Calu3 (cell line): ENCODE measurements at regions not wholly inside any gene's neighbourhood (a gene's known extent, or its start where the extent isn't known, plus 50 kb on each side); places are given as distances from the start of the nearest gene placed in this dataset.

ENCODE experiments used
- BruUV-seq: library from RNA; stranded (reverse); fragments of 400-500 nt; replicated peaks from 2 replicates; lab custom pipeline; 2021; lab: Mats Ljungman, UMichigan
- CTCF ChIA-PET: fragments of 300-600 bp; sonication (Branson Sonifier 250); formaldehyde crosslinking; loops from one replicate; lab custom pipeline; 2022; ENCODE audit warnings: antibody characterized with exemption; lab: Charles Lee
- DNase-seq: peaks from one replicate; pipeline ENCODE4 v3.0.0; 2022
- H3K27ac Mint-ChIP-seq: one replicate; pipeline ENCODE4 v1.8.0; 2022; ENCODE audit warnings: mixed read lengths; ENCODE audit not compliant: unreplicated experiment
- H3K27me3 Mint-ChIP-seq: one replicate; pipeline ENCODE4 v1.8.0; 2022; ENCODE audit warnings: mixed read lengths; ENCODE audit not compliant: unreplicated experiment
- H3K36me3 Mint-ChIP-seq: one replicate; pipeline ENCODE4 v1.8.0; 2022; ENCODE audit warnings: mild to moderate bottlenecking, moderate library complexity, mixed read lengths; ENCODE audit not compliant: insufficient read depth, unreplicated experiment
- H3K4me1 Mint-ChIP-seq: one replicate; pipeline ENCODE4 v1.8.0; 2022; ENCODE audit warnings: mild to moderate bottlenecking, low read depth, mixed read lengths; ENCODE audit not compliant: unreplicated experiment
- H3K4me3 Mint-ChIP-seq: one replicate; pipeline ENCODE4 v1.8.0; 2022; ENCODE audit warnings: mild to moderate bottlenecking, low read depth, moderate library complexity, mixed read lengths; ENCODE audit not compliant: unreplicated experiment
- H3K9me3 Mint-ChIP-seq: one replicate; pipeline ENCODE4 v1.8.0; 2022; ENCODE audit warnings: low read depth, mixed read lengths; ENCODE audit not compliant: unreplicated experiment
- intact Hi-C: fragments of 100-400 bp; cut with micrococcal nuclease; formaldehyde crosslinking; loops from one replicate; pipeline ENCODE4 v1.10.0; 2022; ENCODE audit not compliant: unreplicated experiment
- TF ChIP-seq, protein P1 (sequence below): fragments of 200-600 bp; IDR thresholded peaks from one replicate; pipeline ENCODE4 v1.8.0; 2022; ENCODE audit warnings: antibody characterized with exemption; ENCODE audit not compliant: unreplicated experiment

DNA sequence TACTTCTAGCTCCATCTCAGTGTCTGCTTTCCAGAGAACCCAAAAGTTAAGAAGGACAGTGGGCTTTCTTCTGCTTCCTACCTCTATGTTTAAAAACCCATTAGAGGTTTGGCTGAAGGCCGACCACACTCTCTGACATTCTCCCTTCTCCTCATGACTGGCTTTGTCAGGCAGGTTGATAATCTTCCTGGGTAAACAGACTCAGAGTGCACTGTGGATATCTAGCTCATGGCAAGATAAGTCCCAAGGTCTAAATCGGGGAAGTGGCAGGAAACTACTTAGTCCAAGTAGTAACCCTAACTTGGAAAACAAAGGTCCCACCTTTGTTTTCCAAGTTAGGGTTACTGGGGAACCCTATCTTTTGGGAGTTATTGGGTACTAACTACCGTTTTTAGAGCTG lies 161.9 kb upstream of the SPAG17 start:
- Mint-ChIP-seq H3K36me3 (no peaks in the 10 kb centered on the region), H3K4me3 (no peak overlapping the region), H3K4me1 (no peaks in the 10 kb centered on the region), H3K9me3 (peaks cover 4% of the 10 kb centered on the region), H3K27ac (no peak overlapping the region), H3K27me3 (no peaks in the 10 kb centered on the region)
- no TSS peak for BruUV-seq
- CTCF ChIA-PET = no interaction called here
- TF ChIP-seq, protein P1, sequence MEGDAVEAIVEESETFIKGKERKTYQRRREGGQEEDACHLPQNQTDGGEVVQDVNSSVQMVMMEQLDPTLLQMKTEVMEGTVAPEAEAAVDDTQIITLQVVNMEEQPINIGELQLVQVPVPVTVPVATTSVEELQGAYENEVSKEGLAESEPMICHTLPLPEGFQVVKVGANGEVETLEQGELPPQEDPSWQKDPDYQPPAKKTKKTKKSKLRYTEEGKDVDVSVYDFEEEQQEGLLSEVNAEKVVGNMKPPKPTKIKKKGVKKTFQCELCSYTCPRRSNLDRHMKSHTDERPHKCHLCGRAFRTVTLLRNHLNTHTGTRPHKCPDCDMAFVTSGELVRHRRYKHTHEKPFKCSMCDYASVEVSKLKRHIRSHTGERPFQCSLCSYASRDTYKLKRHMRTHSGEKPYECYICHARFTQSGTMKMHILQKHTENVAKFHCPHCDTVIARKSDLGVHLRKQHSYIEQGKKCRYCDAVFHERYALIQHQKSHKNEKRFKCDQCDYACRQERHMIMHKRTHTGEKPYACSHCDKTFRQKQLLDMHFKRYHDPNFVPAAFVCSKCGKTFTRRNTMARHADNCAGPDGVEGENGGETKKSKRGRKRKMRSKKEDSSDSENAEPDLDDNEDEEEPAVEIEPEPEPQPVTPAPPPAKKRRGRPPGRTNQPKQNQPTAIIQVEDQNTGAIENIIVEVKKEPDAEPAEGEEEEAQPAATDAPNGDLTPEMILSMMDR = no peak
- no peak for DNase-seq
- intact Hi-C loops = no loop called here

DNA sequence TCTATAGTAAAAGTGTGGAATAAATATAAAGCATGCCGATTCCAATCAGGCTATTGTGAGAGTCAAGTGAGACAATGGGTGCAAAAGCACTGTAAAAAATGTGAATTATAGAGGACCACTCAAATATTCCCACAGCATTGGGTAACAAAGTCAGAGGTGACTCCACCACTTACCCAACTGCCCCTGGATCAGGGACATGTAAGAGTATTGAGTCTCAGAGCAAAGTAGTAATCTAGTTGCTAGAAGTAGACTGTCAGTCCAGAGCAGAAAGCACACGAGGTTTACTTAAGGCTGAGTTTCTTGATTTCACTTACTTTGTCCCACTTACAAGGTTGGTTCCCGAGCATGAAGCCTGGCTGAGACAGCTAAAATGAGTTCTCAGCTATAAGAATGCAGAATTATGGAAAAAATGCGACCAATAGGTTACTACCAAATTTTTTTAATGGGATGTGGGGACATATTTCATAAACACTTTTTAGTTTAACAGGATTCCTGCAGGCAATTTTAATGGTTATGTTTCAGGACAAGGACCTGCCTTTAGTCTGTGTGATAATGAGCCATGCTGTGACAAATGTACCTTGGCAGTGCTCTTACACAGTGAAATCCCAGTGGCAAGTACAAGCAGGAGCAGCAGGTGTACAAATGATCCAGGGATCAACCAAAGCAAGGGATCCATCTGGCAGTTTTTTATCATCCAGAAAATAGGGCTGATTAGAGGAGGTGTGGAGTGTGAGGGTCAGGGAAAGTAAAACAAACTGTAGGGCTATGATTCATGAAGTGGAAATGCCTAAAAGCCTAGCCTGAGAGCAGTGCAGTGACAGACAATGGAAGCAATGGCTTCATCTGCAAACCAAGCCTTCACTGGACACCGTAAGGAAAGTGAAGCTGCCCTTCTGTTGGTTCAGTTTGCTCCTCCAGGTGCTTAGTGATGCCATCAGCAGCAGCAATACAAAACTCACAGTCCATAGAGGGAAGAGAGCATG lies 156.2 kb upstream of the SPAG17 start:
- Mint-ChIP-seq H3K4me3 (no peak overlapping the region), H3K27ac (no peak overlapping the region), H3K27me3 (no peaks in the 10 kb centered on the region), H3K4me1 (no peaks in the 10 kb centered on the region), H3K36me3 (peaks cover 8% of the 10 kb centered on the region), H3K9me3 (peaks cover 3% of the 10 kb centered on the region)
- intact Hi-C loops = no loop called here
- TF ChIP-seq, protein P1 = no peak
- no peak for DNase-seq
- CTCF ChIA-PET = no interaction called here
- BruUV-seq = no TSS peak

DNA sequence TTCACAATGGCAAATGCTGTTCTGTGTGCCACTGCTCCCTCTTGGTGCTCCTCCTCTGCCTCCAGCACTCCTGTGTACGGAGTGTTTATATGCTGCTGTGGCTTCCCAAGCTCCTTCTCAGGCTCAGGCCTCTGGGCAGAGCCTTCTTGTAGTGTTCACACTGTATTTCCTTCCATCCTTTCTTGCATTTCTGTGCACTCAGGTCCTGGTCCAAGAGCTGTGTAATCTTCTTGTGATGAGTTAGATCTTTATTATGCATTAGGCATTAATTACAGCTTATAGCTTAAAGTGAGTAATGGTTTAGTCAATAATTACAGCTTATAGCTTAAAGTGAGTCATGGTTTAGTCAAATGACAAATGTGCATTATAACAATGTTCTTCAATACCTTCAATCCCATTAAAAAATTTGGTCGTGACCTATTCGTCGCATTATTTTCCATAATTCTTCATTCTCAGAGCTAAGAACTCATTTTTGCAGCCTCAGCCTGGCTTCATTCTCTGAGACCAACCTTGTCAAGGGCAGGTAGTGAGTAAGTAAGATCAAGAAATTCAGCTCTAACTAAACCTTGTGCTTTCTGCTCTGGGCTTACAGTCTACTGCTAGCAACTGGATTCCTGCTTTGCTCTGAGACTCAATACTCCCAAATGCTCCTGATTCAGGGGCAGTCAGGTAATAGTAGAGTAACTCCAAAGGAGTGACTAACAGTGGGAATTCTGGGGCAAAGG lies 154.5 kb upstream of the SPAG17 start:
- H3K9me3 Mint-ChIP-seq = peaks cover 5% of the 10 kb centered on the region
- DNase-seq = no peak
- intact Hi-C loops = no loop called here
- H3K27ac Mint-ChIP-seq = no peak overlapping the region
- H3K4me3 Mint-ChIP-seq = no peak overlapping the region
- CTCF ChIA-PET = no interaction called here
- H3K4me1 Mint-ChIP-seq = no peaks in the 10 kb centered on the region
- BruUV-seq = no TSS peak
- H3K36me3 Mint-ChIP-seq = peaks cover 8% of the 10 kb centered on the region
- no peaks in the 10 kb centered on the region for H3K27me3 Mint-ChIP-seq
- TF ChIP-seq, protein P1 = no peak

DNA sequence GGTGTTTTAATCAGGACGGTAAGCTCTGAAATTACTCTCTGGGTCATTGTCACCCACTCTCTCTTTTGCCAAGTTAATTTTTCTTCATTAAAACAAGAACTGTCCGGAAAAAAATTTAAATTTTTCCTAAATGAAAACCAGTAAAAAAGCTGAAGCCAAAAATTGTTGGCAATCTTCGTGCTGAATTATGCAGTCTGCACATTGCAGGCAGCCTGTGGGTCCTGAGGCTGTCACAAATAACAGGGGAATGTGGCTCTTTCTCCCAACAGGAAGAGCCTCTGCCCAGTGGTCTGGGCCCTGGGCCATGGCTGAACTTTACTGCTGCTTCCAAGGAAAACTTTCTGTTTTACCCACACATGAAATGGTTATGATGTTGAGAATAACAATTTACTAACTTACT lies 153.9 kb upstream of the SPAG17 start:
- intact Hi-C loops = no loop called here
- H3K4me3 Mint-ChIP-seq = no peak overlapping the region
- CTCF ChIA-PET = no interaction called here

More for the DNA sequence above, 153.9 kb upstream of the SPAG17 start:
- no TSS peak for BruUV-seq
- Mint-ChIP-seq H3K9me3 (peaks cover 5% of the 10 kb centered on the region), H3K27me3 (no peaks in the 10 kb centered on the region), H3K4me1 (no peaks in the 10 kb centered on the region), H3K36me3 (peaks cover 8% of the 10 kb centered on the region), H3K27ac (no peak overlapping the region)
- no peak for DNase-seq
- TF ChIP-seq, protein P1 = no peak
